LoVo (cell line): ENCODE measurements at regions not wholly inside any gene's neighbourhood (a gene's known extent, or its start where the extent isn't known, plus 50 kb on each side); places are given as distances from the start of the nearest gene placed in this dataset.

Experiments used
- DNase-seq: peaks from one replicate; pipeline ENCODE4 v3.0.0-alpha.2; 2016; ENCODE audit warnings: low spot score

DNA sequence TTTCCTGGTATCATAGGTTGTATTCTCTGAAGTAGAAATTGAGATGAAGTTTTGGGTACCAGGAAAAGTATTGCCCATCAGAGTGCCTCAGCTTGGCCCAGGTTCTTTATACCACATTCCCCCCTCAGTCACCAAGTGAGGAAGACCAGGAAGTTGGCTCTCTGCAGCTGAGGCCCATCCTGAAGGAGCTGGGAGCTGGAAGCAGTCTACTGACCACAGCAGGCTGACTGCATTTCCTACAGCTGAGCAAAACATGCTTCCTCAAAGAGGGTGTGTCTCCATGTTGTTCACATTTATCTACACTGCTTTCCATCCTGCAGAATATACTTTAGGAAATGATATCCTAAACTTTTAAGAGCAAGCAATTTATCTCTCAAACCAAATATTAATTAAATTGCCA lies 654.6 kb downstream of the ELAVL2 start:
- no peak for DNase-seq

DNA sequence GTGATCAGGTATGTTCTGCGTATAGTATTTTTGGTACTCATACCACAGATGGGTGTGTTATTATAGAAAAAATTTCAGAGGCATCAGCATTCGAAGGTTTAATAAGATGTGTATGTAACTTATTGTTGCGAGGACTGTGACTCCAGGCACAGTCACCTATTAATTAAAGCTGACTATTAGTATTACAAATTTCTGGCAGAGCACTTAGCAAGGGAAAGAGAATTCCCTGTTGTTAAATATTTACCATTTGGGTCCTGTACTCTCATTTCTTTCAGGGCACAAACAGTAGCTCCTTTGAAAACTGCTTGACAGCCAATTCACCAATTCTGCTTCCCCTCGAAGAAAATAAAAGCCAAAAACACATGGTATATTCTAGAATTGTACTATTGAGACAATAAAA lies 653.8 kb downstream of the ELAVL2 start:
- DNase-seq = no peak

- no peak for DNase-seq
Measured at GRCh38 chr9:23172979-23173637, 652.9 kb downstream of the ELAVL2 start.

DNA sequence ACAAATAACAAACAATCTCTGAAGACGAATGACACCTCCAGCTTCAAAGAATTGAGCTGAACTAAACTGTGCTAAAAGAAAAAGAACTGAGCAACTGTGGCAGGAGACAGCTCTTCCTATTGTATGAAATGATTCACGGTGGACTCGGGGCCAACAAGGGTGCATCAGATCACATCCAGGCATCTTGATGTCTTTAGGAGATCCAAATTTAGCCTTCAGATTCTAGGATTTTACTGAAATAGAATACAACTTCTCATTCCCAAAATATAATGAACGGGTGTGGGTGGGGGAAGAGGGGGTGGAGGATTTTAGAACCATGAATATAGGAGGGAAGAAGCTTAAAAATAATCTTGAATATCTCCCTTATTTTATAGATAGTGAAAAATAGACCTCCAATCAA lies 631.8 kb downstream of the ELAVL2 start:
- no peak for DNase-seq

- DNase-seq = no peak
Measured at GRCh38 chr9:23215688-23216087, 610.4 kb downstream of the ELAVL2 start.

DNA sequence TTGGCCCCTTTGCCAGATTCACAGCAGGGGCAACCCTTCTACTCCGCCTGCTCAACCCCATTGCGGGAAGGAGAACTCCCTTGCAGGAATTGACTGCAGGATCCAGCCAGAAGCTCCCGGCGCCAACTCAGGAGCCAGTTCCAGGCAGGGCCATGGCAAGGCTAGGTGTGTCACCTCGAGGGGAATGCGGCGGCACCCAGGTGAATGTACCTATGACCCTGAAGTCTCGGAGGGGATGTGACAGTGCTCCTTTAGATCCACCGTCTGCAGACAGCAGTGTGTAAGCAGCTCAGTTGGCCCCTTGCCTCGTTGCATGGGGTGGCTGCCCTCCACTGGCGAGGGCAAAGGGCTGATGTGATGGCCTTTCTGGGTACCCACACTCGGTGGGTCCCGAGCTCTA lies 606.6 kb downstream of the ELAVL2 start:
- DNase-seq = no peak

GRCh38 chr9:23220171-23220570 lies 605.9 kb downstream of the ELAVL2 start:
- DNase-seq = no peak

- no peak for DNase-seq
Measured at GRCh38 chr9:23220957-23221356, 605.1 kb downstream of the ELAVL2 start.

GRCh38 chr9:23229890-23230317 lies 596.1 kb downstream of the ELAVL2 start:
- no peak for DNase-seq

GRCh38 chr9:23232831-23233230 lies 593.2 kb downstream of the ELAVL2 start:
- DNase-seq = no peak

DNA sequence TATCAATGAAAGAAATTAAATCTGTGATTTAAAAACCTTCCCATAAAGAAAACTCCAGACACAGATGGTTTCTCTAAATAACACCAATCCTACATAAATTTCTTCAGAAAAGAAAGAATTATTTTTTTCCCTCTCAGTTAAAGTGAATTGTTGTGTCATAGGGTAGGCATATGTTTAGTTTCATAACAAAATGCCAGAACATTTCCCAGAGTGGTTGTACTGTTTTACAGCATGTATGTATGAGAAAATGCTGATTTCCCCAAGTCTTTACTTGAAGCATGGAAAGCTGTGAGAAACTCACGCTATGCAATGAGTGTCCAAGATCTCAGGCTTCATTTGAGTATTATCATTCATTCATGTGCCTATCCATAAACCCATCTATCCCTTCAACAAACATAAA lies 582.5 kb downstream of the ELAVL2 start:
- no peak for DNase-seq

DNA sequence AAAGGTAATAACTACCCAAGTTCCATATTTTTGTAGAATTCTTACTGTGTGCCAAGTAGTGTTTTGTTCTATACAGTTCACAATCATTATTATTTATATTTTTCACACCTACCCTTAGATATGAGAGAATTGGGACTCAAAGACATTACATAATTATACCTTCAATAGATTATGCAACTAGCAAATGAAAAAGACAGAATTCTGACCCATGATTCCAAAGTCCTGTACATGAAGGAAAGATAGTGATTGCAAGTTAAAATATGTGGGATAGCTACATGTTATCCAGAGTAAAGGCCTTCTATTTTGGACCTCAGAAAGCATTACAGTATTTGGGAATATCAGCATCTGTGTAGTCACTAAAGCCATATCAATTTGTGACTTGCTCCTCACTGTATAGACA lies 581.0 kb downstream of the ELAVL2 start:
- no peak for DNase-seq

DNA sequence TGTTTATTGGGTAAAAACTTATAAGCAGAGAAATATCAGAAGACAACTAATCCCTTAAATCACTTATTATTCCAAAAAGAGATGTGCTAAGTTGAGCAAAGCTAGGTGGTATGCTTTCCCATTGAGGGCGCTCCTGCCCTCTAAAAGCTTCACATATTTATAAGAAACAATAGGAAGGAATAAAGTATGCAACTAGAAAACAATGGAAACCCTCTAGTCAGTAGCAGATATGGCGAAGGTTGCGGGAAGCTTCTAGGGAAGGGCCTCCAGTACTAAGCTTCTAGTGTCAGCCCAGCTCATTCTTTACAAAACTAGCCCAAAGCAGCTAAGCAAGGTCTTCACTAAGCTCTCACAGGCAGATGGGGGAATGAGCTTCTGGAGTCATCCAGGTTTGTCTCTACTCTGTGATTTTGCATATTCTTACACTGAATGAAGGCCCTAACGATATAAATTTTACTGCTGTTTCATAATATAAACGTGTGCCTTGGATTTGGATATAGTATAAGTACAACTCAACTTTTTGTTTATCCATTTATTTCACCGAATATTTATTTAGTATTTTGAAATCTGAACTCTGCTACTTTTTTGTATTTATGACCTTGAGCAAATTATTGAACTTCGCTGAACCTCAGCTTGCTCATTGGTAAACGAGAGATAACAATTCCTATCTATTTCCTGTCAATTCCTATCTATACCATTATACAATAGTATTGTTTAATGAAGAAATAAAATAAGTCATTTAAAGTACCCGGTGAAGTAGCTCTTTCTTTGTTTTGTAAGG lies 571.4 kb downstream of the ELAVL2 start:
- DNase-seq = no peak

GRCh38 chr9:23255346-23255745 lies 570.7 kb downstream of the ELAVL2 start:
- DNase-seq = no peak

GRCh38 chr9:23258569-23258968 lies 567.5 kb downstream of the ELAVL2 start:
- no peak for DNase-seq

DNA sequence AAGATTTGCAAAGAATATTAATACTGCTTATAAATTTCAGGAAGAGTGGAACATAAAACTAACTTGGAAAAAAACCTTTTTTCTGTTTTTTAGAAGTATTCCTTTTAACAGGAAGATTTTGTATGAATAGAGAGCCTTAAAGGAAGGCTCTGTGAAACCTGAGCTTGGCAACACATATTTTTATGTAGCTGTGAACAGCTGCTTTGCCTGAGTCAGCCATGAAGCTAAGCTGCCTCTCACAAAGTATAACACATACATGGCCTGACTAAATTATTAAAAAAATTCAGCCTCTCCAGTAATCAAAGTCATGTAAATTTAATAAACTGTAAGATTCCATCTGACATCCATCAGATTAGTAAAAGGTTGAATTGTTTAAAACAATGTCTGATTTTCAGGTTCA lies 547.5 kb downstream of the ELAVL2 start:
- DNase-seq = no peak

DNA sequence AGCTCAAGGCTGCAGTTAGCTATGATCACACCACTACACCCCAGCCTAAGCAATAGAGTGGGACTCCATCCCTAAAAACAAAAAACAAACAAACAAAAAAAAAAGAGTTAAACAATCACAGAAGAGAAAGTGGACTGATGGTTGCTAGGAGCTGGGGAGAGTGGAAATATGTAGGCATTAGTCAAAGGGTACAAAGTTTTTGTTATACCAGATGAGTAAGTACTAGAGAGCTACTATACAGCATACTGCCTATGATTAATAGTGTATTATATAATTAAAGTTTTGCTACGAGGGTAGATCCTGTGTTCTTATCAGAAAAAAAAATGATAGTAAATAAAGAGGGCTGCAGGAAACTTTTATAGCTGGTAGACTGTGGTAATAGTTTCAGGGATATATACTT lies 538.6 kb downstream of the ELAVL2 start:
- DNase-seq = no peak

DNA sequence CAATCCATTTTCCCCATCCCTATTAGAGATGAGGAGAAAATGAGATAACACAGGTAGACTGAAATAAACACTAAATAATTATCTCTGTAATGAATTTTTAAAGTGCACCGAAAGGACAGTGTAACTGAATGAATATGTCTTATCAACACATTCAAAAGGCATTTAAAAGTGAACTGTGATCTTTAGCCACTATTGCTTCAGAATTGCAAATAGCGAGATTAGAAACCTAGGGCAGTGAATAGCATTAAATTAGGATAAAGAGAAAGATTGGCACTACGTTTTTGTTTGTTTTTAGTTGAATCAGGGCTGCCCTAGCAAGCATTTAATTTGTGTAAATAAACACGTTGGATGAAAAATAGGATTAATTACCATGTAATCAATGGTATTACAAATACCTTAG lies 537.5 kb downstream of the ELAVL2 start:
- DNase-seq = no peak

DNA sequence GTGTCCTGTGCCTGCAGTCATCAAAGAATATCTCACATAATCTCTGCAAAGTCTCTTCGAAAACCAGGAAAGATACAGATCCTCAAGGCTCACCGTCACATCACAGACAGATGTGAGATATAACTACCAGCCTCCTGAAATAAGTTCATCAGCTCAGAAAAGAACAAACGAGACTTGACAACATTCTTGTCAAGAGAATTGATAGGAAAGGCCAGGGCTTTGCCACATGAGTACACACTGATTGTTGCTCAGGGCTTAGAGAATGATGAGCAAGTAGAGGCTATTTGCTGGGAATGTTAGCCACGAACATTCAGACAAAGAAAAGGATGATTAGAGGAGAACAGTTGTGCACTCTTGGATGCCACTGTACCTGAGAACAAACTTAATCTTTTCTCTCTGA lies 535.1 kb downstream of the ELAVL2 start:
- DNase-seq = no peak

- no peak for DNase-seq
Measured at GRCh38 chr9:23302281-23302680, 523.8 kb downstream of the ELAVL2 start.

DNA sequence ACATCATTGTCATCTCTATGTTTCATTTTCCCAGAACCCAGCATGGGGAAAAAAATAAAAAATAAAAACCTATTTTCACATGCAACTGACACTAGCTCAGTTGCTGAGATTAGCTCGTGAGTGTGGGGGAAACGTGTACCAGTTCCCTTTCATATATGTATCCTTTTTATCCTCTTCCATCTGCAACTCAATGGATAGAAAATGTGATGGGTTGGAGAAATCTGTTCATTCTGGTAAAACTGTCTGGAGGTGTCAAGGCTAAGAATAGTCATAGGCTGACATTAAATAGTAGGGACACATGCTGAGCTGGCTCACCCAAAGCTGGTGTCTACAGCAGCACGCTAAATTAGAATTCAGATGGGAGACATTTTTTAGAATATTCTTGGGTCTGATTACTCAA lies 519.3 kb downstream of the ELAVL2 start:
- no peak for DNase-seq

DNA sequence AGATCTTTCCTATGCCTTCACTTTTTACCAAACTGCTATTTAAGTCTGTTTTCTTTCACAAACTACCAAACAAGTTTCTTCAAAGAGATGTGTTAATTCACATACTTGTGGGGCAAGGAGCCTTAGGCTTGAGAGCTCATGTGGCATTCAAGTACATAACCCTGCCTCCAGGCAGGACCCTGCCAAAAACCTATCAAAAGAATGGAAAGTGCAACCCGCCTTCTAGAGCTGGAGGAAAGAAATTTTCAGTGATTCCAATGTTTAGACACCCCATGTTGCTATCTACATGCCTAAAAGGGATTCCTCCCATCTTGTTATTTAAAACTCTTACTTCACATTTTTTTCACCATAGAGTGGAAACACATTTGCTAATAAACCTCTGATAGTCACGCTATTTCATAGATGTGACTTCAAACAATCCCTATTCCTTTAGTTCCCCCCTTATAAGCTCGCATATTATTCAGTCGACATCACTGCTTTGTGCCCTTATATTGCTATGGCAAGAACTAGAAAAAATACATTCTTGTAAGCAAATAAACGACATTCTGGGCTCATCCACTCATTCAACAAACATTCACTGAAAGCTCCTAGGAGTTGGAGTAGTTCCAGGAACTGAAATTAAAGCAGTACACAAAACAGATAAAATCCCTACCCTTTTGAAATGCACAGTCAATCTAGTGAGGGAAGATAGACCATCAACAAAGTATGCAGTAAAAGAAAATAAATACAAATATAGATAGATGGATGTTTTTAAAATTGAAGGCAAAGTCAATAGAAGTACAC lies 518.1 kb downstream of the ELAVL2 start:
- DNase-seq = no peak

DNA sequence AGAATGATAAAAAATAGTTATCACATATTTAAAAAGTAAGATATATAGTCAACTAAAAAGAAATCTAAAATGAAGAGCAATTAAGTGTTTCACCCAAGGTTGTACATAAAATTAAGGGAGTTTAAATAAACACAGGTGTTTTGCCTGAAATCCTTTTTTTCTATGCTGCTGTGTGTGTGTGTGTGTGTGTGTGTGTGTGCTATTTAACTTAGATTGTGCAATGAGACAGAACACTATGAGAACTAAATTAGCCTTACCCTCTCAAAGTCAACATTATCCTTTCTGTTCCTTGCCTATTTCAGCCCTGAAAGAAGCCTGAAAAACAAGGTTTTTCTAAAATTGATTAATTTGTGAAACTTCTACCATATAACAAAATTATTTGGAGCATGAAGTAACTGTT lies 516.2 kb downstream of the ELAVL2 start:
- no peak for DNase-seq
